ENCODE measurements at regions not wholly inside any gene's neighbourhood (a gene's known extent, or its start where the extent isn't known, plus 50 kb on each side); places are given as distances from the start of the nearest gene placed in this dataset.

GRCh38 chr12:20234474-20234873, 133.9 kb upstream of the PDE3A start:
- no peak for TF ChIP-seq CTCF (conservative IDR thresholded peaks at IDR 0.05; ENCODE audit: low read length)
- TF ChIP-seq EZH2phosphoT487 (IDR thresholded peaks at IDR 0.05; ENCODE audit: borderline replicate concordance, low read depth, low read length): no peak
